HL-60 (cell line): ENCODE measurements at regions not wholly inside any gene's neighbourhood (a gene's known extent, or its start where the extent isn't known, plus 50 kb on each side); places are given as distances from the start of the nearest gene placed in this dataset.

Experiments used
- CTCF ChIP-seq: IDR thresholded peaks from one replicate; pipeline ENCODE4 v1.5.1; 2011; ENCODE audit warnings: low read length, control low read depth, inconsistent platforms; ENCODE audit not compliant: insufficient read depth
- GABPA ChIP-seq: IDR thresholded peaks from 2 replicates; pipeline ENCODE4 v1.6.1; 2012; ENCODE audit warnings: low read depth
- POLR2AphosphoS5 ChIP-seq: IDR thresholded peaks from 2 replicates; pipeline ENCODE4 v1.6.1; 2012; ENCODE audit warnings: low read depth
- REST ChIP-seq: IDR thresholded peaks from 2 replicates; pipeline ENCODE4 v1.6.1; 2012; ENCODE audit warnings: low read depth; ENCODE audit not compliant: insufficient replicate concordance
- SPI1 ChIP-seq: IDR thresholded peaks from 2 replicates; pipeline ENCODE4 v1.6.1; 2012; ENCODE audit warnings: low read depth, mild to moderate bottlenecking, borderline replicate concordance

DNA sequence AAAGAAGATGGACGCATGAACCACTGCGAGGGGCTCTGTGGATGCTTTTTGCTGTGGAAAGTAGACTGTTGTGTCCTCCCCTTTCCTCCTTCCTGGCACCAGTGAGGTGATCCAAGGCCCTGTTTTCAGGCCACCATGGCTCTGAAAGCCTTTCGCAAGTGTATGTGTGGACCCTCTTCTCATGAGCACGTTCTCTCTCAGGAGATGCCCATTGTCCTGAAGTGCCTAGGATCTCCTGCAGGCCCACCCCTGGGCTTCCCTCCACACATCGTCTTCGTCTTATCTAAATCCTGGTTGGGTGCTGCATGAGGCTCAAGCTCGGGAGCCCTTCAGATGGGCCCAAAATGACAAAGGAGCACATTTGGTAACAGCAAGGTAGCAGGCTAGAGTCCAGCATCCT lies 188.2 kb downstream of the PTPN20 start:
- no peak for TF ChIP-seq CTCF
- no peak for TF ChIP-seq POLR2AphosphoS5
- no peak for TF ChIP-seq SPI1
- TF ChIP-seq REST: no peak
- TF ChIP-seq GABPA: no peak
